ENCODE measurements at regions not wholly inside any gene's neighbourhood (a gene's known extent, or its start where the extent isn't known, plus 50 kb on each side); places are given as distances from the start of the nearest gene placed in this dataset.

DNA sequence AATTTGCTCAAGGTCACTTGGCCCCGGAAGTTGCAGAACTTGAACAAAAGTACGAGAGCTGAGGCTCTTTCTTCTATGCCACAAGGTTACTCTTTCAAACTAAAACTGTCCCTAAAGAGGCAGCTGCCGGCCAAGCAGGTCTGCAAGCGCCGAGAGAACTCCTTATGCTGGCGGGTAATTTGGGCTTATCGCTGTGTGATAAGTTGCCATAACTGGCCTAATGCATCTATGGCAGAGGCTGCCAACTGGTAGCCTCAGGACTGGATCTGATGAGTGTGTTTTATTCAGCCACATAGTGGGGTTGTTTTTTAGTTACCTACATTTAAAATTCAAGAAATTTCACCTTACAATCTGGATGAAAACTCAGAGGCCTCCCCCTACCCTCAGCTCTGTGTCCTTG lies 68.1 kb upstream of the SPOCK1 start:
- DNase-seq (ENCODE audit: low read depth), result no peak

- DNase-seq (ENCODE audit: low read depth), result no peak
These were observed 67.7 kb upstream of the SPOCK1 start for GRCh38 chr5:137566780-137567179.

DNA sequence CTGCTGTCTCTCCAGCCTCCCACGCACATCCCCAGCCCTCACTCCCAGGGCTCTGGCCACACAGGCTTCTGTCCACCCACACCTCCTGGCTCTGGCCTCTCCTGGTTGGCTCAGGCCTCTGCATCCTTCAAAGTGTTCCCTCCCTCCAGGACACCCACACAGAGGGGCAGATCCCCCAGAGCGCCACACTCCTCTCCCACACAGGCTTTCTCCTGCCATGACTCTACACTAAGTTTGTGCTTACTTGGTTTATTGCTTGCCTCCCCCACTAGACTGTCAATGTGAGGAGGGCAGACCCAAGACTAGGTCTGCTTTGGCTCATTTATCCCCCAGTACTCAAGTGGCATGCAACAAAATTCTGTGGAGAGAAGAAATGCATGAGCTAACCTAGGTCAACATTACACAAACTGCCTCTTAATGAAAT lies 67.0 kb upstream of the SPOCK1 start:
- DNase-seq (ENCODE audit: low read depth), result peak; percentile 20

GRCh38 chr5:137565450-137565849 lies 66.3 kb upstream of the SPOCK1 start:
- DNase-seq (ENCODE audit: low read depth), result peak; percentile 16

DNA sequence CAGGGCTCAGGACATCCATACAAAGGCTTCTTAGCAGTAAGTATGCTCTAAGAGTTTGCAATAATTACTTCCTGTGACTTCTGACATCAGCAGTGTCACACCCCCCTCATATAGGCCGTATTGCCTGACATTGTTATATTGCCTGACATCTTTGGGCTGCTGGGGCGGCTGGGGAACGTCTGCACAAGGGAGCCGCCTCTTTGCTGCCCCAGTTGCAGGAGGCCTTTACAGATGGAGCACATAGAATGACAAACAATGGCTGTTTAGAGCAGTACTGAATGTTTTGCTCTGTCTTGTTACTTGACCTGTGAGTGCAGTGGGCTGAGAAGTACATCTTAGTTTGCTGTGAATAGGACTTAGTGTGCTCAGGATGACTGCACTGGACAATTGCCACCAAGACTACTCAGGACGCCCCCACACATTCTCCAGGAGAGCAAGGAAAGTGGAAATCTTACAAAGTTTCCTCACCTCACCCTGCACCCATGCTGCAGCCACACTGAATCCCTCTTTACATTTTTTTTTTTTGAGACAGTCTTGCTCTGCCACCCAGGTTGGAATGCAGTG lies 65.4 kb upstream of the SPOCK1 start:
- DNase-seq (ENCODE audit: low read depth), result no peak

DNA sequence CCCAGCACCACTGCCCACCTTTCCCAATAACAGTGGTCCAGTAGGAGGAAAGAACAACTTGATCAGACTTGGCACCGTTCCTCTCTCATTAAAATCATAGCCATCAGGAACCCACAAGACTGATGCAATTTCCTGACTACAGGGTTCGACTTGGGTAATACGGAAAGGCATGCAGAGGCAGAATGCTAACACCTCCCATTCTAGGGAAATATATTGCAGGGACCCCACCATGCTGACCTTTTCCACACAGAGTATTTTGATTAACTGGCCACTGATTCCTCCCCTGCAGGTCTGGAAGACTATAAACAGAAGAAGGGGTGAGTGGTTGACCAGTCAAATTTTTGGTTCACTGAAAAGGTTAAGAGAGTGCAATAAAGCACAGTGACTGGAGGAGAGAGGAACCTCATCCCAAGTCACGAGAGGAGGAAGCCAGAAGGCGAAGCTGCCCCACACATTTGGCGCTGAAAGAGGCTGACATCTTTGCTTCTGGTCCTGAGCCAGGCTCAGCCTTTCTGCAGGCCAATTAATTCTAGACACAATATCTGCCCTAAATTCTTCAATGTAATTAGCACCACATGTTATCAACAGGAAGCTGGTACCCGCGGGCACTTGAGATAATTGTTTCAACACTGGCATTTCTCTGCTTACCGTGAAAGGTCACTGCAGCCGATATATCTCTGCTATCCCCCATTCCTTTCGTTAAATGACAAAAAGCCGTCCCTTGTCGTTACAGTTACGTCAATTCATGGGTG lies 64.7 kb upstream of the SPOCK1 start:
- DNase-seq (ENCODE audit: low read depth), result peak; percentile 78

DNA sequence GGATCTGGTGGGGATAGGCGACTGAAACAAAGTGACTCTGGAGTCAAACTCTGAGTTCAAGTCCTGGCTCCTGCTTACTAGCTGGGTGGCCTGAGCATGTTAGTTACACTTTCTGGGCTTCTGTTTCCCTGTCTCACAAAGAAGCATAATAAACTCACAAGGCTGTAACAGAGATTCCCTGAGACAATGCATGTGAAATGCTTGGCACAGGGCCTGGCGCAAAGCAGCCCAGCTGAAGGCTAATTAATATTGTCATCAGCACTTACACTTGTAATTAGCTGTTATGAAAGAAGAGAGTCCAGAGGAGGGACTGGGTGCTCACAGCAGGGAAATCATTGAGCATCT lies 64.1 kb upstream of the SPOCK1 start:
- peak; percentile 19 for DNase-seq (ENCODE audit: low read depth)

DNA sequence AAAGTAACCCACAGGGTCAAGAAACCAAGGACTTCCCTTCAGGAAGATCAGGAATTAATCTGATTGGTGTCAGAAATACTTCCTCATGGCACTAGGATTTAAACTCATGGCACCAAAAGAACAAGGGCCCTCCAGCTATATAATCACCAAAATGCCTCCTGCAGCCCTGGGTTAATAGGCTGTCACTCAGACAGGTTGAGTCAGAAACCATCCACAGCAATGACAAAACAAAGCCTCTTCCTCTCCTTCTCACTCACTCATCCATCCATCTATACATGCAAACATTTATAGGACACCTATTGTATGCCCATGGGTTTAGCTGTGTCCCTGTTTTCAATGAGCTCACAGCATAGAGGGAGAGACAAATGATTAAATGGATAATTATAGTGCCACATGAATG lies 62.5 kb upstream of the SPOCK1 start:
- no peak for DNase-seq (ENCODE audit: low read depth)

DNA sequence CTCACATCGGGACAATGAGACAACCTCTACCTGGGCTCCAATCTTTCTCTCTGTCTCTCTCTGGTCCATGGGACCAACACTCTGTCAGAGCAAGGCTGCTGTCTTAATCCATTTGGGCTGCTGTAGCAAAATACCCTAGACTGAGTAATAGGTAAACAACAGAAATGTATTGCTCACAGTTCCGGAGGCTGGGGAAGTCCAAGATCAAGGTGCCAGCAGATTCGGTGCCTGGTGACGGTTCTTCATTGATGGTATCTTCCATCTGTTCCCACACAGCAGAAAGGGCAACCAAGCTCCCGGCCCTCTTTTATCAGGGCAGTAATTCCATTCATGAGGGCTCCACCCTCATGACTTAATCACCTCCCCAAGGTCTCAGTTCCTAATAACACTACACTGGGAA lies 61.3 kb upstream of the SPOCK1 start:
- peak; percentile 23 for DNase-seq (ENCODE audit: low read depth)

All from iris pigment epithelial cell (primary cell).